Activated CD4-positive, alpha-beta T cell treated with anti-CD3 and anti-CD28 coated beads, Interleukin-2, Interleukin-6, amounts not matched to agents 100 ng/mL and 50 ng/mL, durations not matched to agents 16 hours and 8 hours (primary cell): ENCODE measurements at regions not wholly inside any gene's neighbourhood (a gene's known extent, or its start where the extent isn't known, plus 50 kb on each side); places are given as distances from the start of the nearest gene placed in this dataset.

Source experiments
- DNase-seq: peaks from one replicate; pipeline ENCODE4 v3.0.0-alpha.2; 2020

- no peak for DNase-seq
Measured at GRCh38 chr6:114520976-114521375, 178.2 kb upstream of the HS3ST5 start.

GRCh38 chr6:114514170-114514569 is 171.3 kb upstream of the HS3ST5 start:
- no peak for DNase-seq

- DNase-seq: no peak
Measured at GRCh38 chr6:114471450-114471849, 128.6 kb upstream of the HS3ST5 start.

GRCh38 chr6:114467931-114468330 is 125.1 kb upstream of the HS3ST5 start:
- DNase-seq: no peak

- no peak for DNase-seq
Measured at GRCh38 chr6:114465511-114465910, 122.7 kb upstream of the HS3ST5 start.

GRCh38 chr6:114453737-114454276 is 111.0 kb upstream of the HS3ST5 start:
- no peak for DNase-seq

- no peak for DNase-seq
Measured at GRCh38 chr6:114452785-114453401, 110.1 kb upstream of the HS3ST5 start.

- DNase-seq: no peak
Measured at GRCh38 chr6:114450631-114451030, 107.8 kb upstream of the HS3ST5 start.

- no peak for DNase-seq
Measured at GRCh38 chr6:114449659-114450058, 106.8 kb upstream of the HS3ST5 start.

- DNase-seq: no peak
Measured at GRCh38 chr6:114446342-114446741, 103.5 kb upstream of the HS3ST5 start.

GRCh38 chr6:114445846-114446245 is 103.0 kb upstream of the HS3ST5 start:
- DNase-seq: no peak

GRCh38 chr6:114439411-114439810 is 96.6 kb upstream of the HS3ST5 start:
- DNase-seq: no peak

GRCh38 chr6:114437235-114437634 is 94.4 kb upstream of the HS3ST5 start:
- DNase-seq: no peak

- no peak for DNase-seq
Measured at GRCh38 chr6:114436691-114437090, 93.9 kb upstream of the HS3ST5 start.

- DNase-seq: no peak
Measured at GRCh38 chr6:114435985-114436384, 93.2 kb upstream of the HS3ST5 start.

- no peak for DNase-seq
Measured at GRCh38 chr6:114432400-114432799, 89.6 kb upstream of the HS3ST5 start.

GRCh38 chr6:114431641-114432040 is 88.8 kb upstream of the HS3ST5 start:
- no peak for DNase-seq

- no peak for DNase-seq
Measured at GRCh38 chr6:114430534-114431124, 87.8 kb upstream of the HS3ST5 start.

GRCh38 chr6:114428341-114428740 is 85.5 kb upstream of the HS3ST5 start:
- no peak for DNase-seq

- no peak for DNase-seq
Measured at GRCh38 chr6:114421199-114421598, 78.4 kb upstream of the HS3ST5 start.

GRCh38 chr6:114419175-114419574 is 76.4 kb upstream of the HS3ST5 start:
- DNase-seq: no peak

- no peak for DNase-seq
Measured at GRCh38 chr6:114418304-114418972, 75.6 kb upstream of the HS3ST5 start.

- DNase-seq: no peak
Measured at GRCh38 chr6:114407426-114408035, 64.7 kb upstream of the HS3ST5 start.
